ENCODE measurements at regions not wholly inside any gene's neighbourhood (a gene's known extent, or its start where the extent isn't known, plus 50 kb on each side); places are given as distances from the start of the nearest gene placed in this dataset.

GRCh38 chr20:50259705-50260478 is 69.3 kb downstream of the CEBPB start (continued):
- TF ChIP-seq SMAD4 (CRISPR knock-in tag; IDR thresholded peaks at IDR 0.05): no peak

GRCh38 chr20:50260479-50261221 is 70.0 kb downstream of the CEBPB start:
- POLR2A ChIA-PET: no interaction called here
- TF ChIP-seq ZBTB21 (CRISPR knock-in tag; IDR thresholded peaks at IDR 0.05; ENCODE audit: borderline replicate concordance): no peak
- TF ChIP-seq HMGXB4 (CRISPR knock-in tag; IDR thresholded peaks at IDR 0.05): no peak
- no peak for TF ChIP-seq PREB (CRISPR knock-in tag; IDR thresholded peaks at IDR 0.05; ENCODE audit: borderline replicate concordance)
- TF ChIP-seq GABPB1 (CRISPR knock-in tag; IDR thresholded peaks at IDR 0.05): no peak
- no peak for TF ChIP-seq ETV6 (CRISPR knock-in tag; IDR thresholded peaks at IDR 0.05)
- no peak for TF ChIP-seq ARID4B (CRISPR knock-in tag; IDR thresholded peaks at IDR 0.05; ENCODE audit: borderline replicate concordance)
- TF ChIP-seq ATF1 (CRISPR knock-in tag; IDR thresholded peaks at IDR 0.05): no peak
- no peak for TF ChIP-seq CREB1 (CRISPR knock-in tag; IDR thresholded peaks at IDR 0.05)
- no peak for TF ChIP-seq IRF2 (CRISPR knock-in tag; IDR thresholded peaks at IDR 0.05; ENCODE audit: borderline replicate concordance, low read depth)
- TF ChIP-seq USF1 (CRISPR knock-in tag; IDR thresholded peaks at IDR 0.05): no peak
- TF ChIP-seq MAX (CRISPR knock-in tag; IDR thresholded peaks at IDR 0.05): no peak
- TF ChIP-seq STAT6 (CRISPR knock-in tag; conservative IDR thresholded peaks at IDR 0.05; ENCODE audit: low read depth): no peak
- peak overlapping the region; percentile 41; the same call in 1 of the 2 replicates for H3K27ac Mint-ChIP-seq

More at GRCh38 chr20:50260479-50261221, 70.0 kb downstream of the CEBPB start:
- ATAC-seq: no peak
- H3K4me3 Mint-ChIP-seq: no peak overlapping the region
- H3K36me3 Mint-ChIP-seq: no peaks in the 10 kb centered on the region
- H3K27me3 Mint-ChIP-seq (ENCODE audit: low read depth): no peaks in the 10 kb centered on the region
- no peak for DNase-seq (ENCODE audit: low spot score)
- H3K9me3 Mint-ChIP-seq: no peaks in the 10 kb centered on the region
- H3K4me1 Mint-ChIP-seq: peaks cover 26% of the 10 kb centered on the region
- CTCF ChIA-PET: interaction anchor here (0.8 to 1.8 kb wide), 3 partner anchors 24 to 67 kb away, joined by 3 to 8 read pairs (median 3); no protein-coding TSS in a partner anchor

Measured in WTC11 (cell line).